Esophagus squamous epithelium (tissue), 5 donors: ENCODE measurements at regions not wholly inside any gene's neighbourhood (a gene's known extent, or its start where the extent isn't known, plus 50 kb on each side); places are given as distances from the start of the nearest gene placed in this dataset.

Source experiments
- DNase-seq: peaks from one replicate; lab custom pipeline; 2025; lab: John Stamatoyannopoulos, UW
- H3K27ac ChIP-seq, 4 donors: fragments of 200-600 bp; sonication (generic); one replicate each; pipeline ENCODE4 v1.5.1; 2016 to 2019; ENCODE audit warnings: mild to moderate bottlenecking in 1 of 4
- H3K27me3 ChIP-seq, 4 donors: fragments of 200-600 bp; sonication (generic); 1 replicate in 3 of 4; 2 replicates in 1 of 4; pipeline versions ENCODE4 v1.5.1 to v1.6.0; 2017 to 2021; ENCODE audit warnings: antibody characterized with exemption in 1 of 4
- H3K36me3 ChIP-seq, 3 donors: fragments of 200-600 bp; sonication (generic); one replicate each; pipeline ENCODE4 v1.5.1; 2016 to 2019
- H3K4me1 ChIP-seq, 3 donors: fragments of 200-600 bp; sonication (generic); one replicate each; pipeline ENCODE4 v1.5.1; 2017 to 2019
- H3K4me3 ChIP-seq, 4 donors: fragments of 200-600 bp; sonication (generic); 1 replicate in 3 of 4; 2 replicates in 1 of 4; pipeline ENCODE4 v1.5.1; 2016 to 2019; ENCODE audit warnings: mild to moderate bottlenecking in 2 of 4, moderate library complexity in 1 of 4
- H3K9me3 ChIP-seq, 3 donors: fragments of 200-600 bp; sonication (generic); one replicate each; pipeline ENCODE4 v1.5.1; 2016 to 2019
- CTCF ChIP-seq, 6 experiments: fragments of 450-650 bp in 4 of 6; fragments of 200-600 bp in 2 of 6; sonication (generic) in 2 of 6; IDR thresholded peaks; one replicate each; pipeline ENCODE4 v1.5.1; 2016 to 2019; ENCODE audit warnings: antibody characterized with exemption in 6 of 6, mild to moderate bottlenecking in 4 of 6, moderate library complexity in 4 of 6
- POLR2A ChIP-seq, 4 donors: fragments of 450-650 bp; IDR thresholded peaks; one replicate each; pipeline ENCODE4 v1.6.1; 2017; ENCODE audit warnings: antibody characterized with exemption in 4 of 4, mild to moderate bottlenecking in 4 of 4, moderate library complexity in 3 of 4
- WGBS, 2 donors: methylation state at CpG; one replicate each; pipeline ENCODE4 v1.1.5; 2018; 5-methylcytosine and 5-hydroxymethylcytosine counted together
- intact Hi-C: fragments of 100-400 bp; cut with DNase I; formaldehyde crosslinking; loops from one replicate; pipeline ENCODE4 v1.15.0; 2022
- donor health status: DM: yes; HTN: yes; CAD: no.

DNA sequence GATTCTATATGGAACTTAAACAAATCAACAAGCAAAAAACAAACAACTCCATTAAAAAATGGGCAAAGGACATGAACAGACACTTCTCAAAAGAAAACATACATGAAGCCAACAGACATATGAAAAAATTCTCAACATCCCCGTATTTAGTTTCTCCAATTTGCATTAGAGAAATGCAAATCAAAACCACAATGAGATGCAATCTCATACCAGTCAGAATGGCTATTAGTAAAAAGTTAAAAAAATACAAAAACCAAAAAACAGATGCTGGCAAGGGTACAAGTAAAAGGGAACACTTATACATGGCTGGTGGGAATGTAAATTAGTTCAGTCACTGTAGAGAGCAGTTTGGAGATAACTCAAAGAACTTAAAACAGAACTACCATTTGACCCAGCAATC is 342.1 kb upstream of the NUDT12 start:
- no peak overlapping the region for H3K27ac ChIP-seq
- DNase-seq, result no peak

GRCh38 chr5:103902893-103903292 is 340.3 kb upstream of the NUDT12 start:
- no peak for DNase-seq
- TF ChIP-seq CTCF (IDR thresholded peaks at IDR 0.05) (no peak), POLR2A (IDR thresholded peaks at IDR 0.05) (no peak)
- H3K9me3 ChIP-seq, result no peaks in the 10 kb centered on the region
- no peaks in the 10 kb centered on the region for H3K27me3 ChIP-seq
- intact Hi-C loops, result no loop called here
- no peak overlapping the region for H3K4me3 ChIP-seq
- H3K36me3 ChIP-seq, result no peaks in the 10 kb centered on the region
- H3K4me1 ChIP-seq, result no peaks in the 10 kb centered on the region
- 47 to 56% methylated on average over 3 of the region's 3 CpGs for WGBS, 2 donors
- no peak overlapping the region for H3K27ac ChIP-seq

More for the DNA sequence above, 342.1 kb upstream of the NUDT12 start:
- Histone ChIP-seq H3K4me3 (no peak overlapping the region), H3K36me3 (no peaks in the 10 kb centered on the region), H3K9me3 (no peaks in the 10 kb centered on the region), H3K27me3 (no peaks in the 10 kb centered on the region), H3K4me1 (no peaks in the 10 kb centered on the region)
- intact Hi-C loops, result no loop called here
- WGBS, 2 donors, result 63 to 80% methylated on average over 1 of the region's 1 CpG
- no peak for TF ChIP-seq CTCF (IDR thresholded peaks at IDR 0.05)
- TF ChIP-seq POLR2A (IDR thresholded peaks at IDR 0.05), result no peak

- intact Hi-C loops, result no loop called here
- Histone ChIP-seq H3K4me3 (no peak overlapping the region), H3K27ac (no peak overlapping the region), H3K9me3 (no peaks in the 10 kb centered on the region), H3K36me3 (no peaks in the 10 kb centered on the region), H3K4me1 (no peaks in the 10 kb centered on the region), H3K27me3 (no peaks in the 10 kb centered on the region)
- TF ChIP-seq CTCF (IDR thresholded peaks at IDR 0.05) (no peak), POLR2A (IDR thresholded peaks at IDR 0.05) (no peak)
- WGBS, 2 donors, result 31 to 81% methylated on average over 1 of the region's 1 CpG
- no peak for DNase-seq
These were observed 339.3 kb upstream of the NUDT12 start for GRCh38 chr5:103901885-103902284.

DNA sequence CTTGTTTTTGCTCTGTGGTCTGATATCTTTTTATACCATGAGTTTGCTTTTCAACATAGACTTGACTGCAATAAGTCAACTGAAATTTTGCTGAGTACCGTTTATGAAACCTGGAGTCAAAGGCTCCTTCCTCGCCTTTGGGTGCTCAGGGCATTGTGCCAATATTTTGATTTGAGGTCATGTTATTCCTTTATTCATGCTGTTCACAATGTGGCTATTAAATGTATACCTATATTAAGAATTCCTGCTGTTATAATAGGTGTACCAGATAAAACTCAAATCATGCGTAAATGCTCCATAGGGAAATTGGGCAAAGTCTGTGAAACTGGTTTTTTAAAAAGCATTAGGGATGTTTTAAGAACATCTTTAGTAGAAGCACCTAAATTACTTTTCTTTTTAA is 334.0 kb upstream of the NUDT12 start:
- Histone ChIP-seq H3K4me3 (no peak overlapping the region), H3K4me1 (no peaks in the 10 kb centered on the region), H3K9me3 (no peaks in the 10 kb centered on the region), H3K36me3 (no peaks in the 10 kb centered on the region), H3K27me3 (no peaks in the 10 kb centered on the region), H3K27ac (no peak overlapping the region)
- intact Hi-C loops, result no loop called here
- DNase-seq, result no peak
- TF ChIP-seq CTCF (IDR thresholded peaks at IDR 0.05) (no peak), POLR2A (IDR thresholded peaks at IDR 0.05) (no peak)
- 53 to 64% methylated on average over 3 of the region's 3 CpGs for WGBS, 2 donors

DNA sequence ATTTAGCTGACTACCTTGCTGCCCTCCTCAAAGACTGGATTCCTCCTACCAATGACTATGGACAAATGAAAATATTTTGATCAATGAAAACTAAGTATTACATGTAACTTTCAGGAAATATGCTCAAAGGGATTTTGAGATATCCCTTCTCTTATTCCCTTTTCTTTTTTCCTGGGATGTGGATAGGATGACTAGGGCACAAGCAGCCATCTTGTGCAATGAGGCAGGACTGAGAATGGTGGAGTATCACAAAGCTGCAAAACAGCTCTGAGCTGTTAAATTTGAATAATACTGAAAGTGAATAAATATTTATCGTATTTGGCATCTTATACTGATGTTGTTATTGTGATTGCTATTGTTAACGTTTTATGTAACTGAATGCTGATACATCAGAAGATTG is 333.1 kb upstream of the NUDT12 start:
- H3K27me3 ChIP-seq, result no peaks in the 10 kb centered on the region
- no peaks in the 10 kb centered on the region for H3K9me3 ChIP-seq
- TF ChIP-seq POLR2A (IDR thresholded peaks at IDR 0.05) (no peak), CTCF (IDR thresholded peaks at IDR 0.05) (no peak)
- no peaks in the 10 kb centered on the region for H3K4me1 ChIP-seq
- H3K27ac ChIP-seq, result no peak overlapping the region
- H3K4me3 ChIP-seq, result no peak overlapping the region
- intact Hi-C loops, result no loop called here
- DNase-seq, result no peak
- no peaks in the 10 kb centered on the region for H3K36me3 ChIP-seq
- WGBS, 2 donors, result 81 to 84% methylated on average over 2 of the region's 2 CpGs
